SK-N-SH (cell line): ENCODE measurements at regions not wholly inside any gene's neighbourhood (a gene's known extent, or its start where the extent isn't known, plus 50 kb on each side); places are given as distances from the start of the nearest gene placed in this dataset.

Source experiments
- EP300 ChIP-seq, 2 experiments: IDR thresholded peaks; 2 replicates each; pipeline versions ENCODE4 v1.4.0 to v1.6.1; 2012; ENCODE audit warnings: borderline replicate concordance in 1 of 2, low read depth in 1 of 2, low read length in 1 of 2
- TF ChIP-seq, protein P1 (sequence below): fragments of 200-600 bp; sonication (generic); IDR thresholded peaks from 2 replicates; pipeline ENCODE4 v1.6.1; 2017; ENCODE audit warnings: antibody characterized with exemption, mild to moderate bottlenecking, moderate library complexity

- TF ChIP-seq, protein P1, sequence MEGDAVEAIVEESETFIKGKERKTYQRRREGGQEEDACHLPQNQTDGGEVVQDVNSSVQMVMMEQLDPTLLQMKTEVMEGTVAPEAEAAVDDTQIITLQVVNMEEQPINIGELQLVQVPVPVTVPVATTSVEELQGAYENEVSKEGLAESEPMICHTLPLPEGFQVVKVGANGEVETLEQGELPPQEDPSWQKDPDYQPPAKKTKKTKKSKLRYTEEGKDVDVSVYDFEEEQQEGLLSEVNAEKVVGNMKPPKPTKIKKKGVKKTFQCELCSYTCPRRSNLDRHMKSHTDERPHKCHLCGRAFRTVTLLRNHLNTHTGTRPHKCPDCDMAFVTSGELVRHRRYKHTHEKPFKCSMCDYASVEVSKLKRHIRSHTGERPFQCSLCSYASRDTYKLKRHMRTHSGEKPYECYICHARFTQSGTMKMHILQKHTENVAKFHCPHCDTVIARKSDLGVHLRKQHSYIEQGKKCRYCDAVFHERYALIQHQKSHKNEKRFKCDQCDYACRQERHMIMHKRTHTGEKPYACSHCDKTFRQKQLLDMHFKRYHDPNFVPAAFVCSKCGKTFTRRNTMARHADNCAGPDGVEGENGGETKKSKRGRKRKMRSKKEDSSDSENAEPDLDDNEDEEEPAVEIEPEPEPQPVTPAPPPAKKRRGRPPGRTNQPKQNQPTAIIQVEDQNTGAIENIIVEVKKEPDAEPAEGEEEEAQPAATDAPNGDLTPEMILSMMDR = no peak
- no peak for TF ChIP-seq EP300 (IDR thresholded peaks at IDR 0.05; ENCODE audit: borderline replicate concordance in 1 of 2, low read depth in 1 of 2, low read length in 1 of 2)
Measured at GRCh38 chr7:98748090-98748489, 121.7 kb downstream of the TMEM130 start.
